Suprapubic skin (tissue), 4 donors: ENCODE measurements at regions not wholly inside any gene's neighbourhood (a gene's known extent, or its start where the extent isn't known, plus 50 kb on each side); places are given as distances from the start of the nearest gene placed in this dataset.

ENCODE experiments used
- DNase-seq, 2 donors: peaks; one replicate each; pipeline ENCODE4 v3.0.0-alpha.2; 2019; ENCODE audit warnings: low spot score in 2 of 2
- H3K27ac ChIP-seq: fragments of 200-600 bp; sonication (generic); one replicate; pipeline ENCODE4 v1.5.1; 2019
- H3K27me3 ChIP-seq: fragments of 200-600 bp; sonication (generic); one replicate; pipeline ENCODE4 v1.5.1; 2019
- H3K36me3 ChIP-seq: fragments of 200-600 bp; sonication (generic); one replicate; pipeline ENCODE4 v1.5.1; 2019
- H3K4me1 ChIP-seq: fragments of 200-600 bp; sonication (generic); one replicate; pipeline ENCODE4 v1.5.1; 2019
- H3K4me3 ChIP-seq: fragments of 200-600 bp; sonication (generic); one replicate; pipeline ENCODE4 v1.5.1; 2019; ENCODE audit warnings: mild to moderate bottlenecking
- H3K9me3 ChIP-seq: fragments of 200-600 bp; sonication (generic); one replicate; pipeline ENCODE4 v1.5.1; 2019
- CTCF ChIP-seq, 2 donors: fragments of 200-600 bp in 1 of 2; fragments of 450-650 bp in 1 of 2; sonication (generic) in 1 of 2; IDR thresholded peaks; one replicate each; pipeline ENCODE4 v1.5.1; 2016 to 2019; ENCODE audit warnings: antibody characterized with exemption in 2 of 2, mild to moderate bottlenecking in 1 of 2, moderate library complexity in 1 of 2
- EP300 ChIP-seq: sonication (generic); formaldehyde crosslinking; IDR thresholded peaks from one replicate; pipeline ENCODE4 v1.6.1; 2017; ENCODE audit warnings: antibody characterized with exemption
- POLR2A ChIP-seq, 2 donors: fragments of 450-650 bp; IDR thresholded peaks; one replicate each; pipeline ENCODE4 v1.6.1; 2017; ENCODE audit warnings: antibody characterized with exemption in 2 of 2, mild to moderate bottlenecking in 2 of 2, moderate library complexity in 2 of 2
- POLR2AphosphoS5 ChIP-seq, 3 donors: sonication (generic); formaldehyde crosslinking; IDR thresholded peaks; one replicate each; pipeline ENCODE4 v1.6.1; 2017; ENCODE audit warnings: antibody characterized with exemption in 3 of 3
- WGBS: methylation state at CpG from one replicate; pipeline ENCODE4 v1.1.5; 2018; 5-methylcytosine and 5-hydroxymethylcytosine counted together

- 84% methylated on average over 1 of the region's 1 CpG for WGBS
- DNase-seq, result no peak
- no peak overlapping the region for H3K4me3 ChIP-seq
- H3K27me3 ChIP-seq, result no peaks in the 10 kb centered on the region
- no peak overlapping the region for H3K27ac ChIP-seq
- no peak for TF ChIP-seq CTCF (IDR thresholded peaks at IDR 0.05)
- no peak for TF ChIP-seq POLR2A (IDR thresholded peaks at IDR 0.05)
- TF ChIP-seq EP300, result no peak
- no peak for TF ChIP-seq POLR2AphosphoS5 (IDR thresholded peaks at IDR 0.05)
- H3K9me3 ChIP-seq, result no peaks in the 10 kb centered on the region
- H3K4me1 ChIP-seq, result no peaks in the 10 kb centered on the region
- H3K36me3 ChIP-seq, result no peaks in the 10 kb centered on the region
Observed at GRCh38 chr9:80586786-80587330, 1015.1 kb downstream of the TLE4 start.

DNA sequence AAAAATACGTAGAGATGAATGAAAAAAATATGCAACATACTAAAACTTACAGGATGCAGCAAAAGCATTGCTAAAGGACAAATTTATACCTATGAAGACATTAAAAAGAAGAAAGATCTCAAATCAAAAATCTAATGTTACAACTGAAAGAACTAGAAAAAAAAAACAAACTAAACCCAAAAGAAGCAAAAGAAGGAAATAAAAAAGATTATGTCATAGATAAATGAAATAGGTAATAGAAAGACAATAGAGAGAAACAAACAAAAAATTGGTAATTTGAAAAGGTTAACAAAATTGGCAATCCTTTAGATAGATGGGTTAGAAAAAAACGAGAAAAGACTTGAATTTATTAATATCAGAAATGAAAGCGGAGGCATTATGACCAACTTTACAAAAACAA lies 1000.2 kb downstream of the TLE4 start:
- H3K27ac ChIP-seq, result no peak overlapping the region
- no peak overlapping the region for H3K4me3 ChIP-seq
- no peak for TF ChIP-seq POLR2A (IDR thresholded peaks at IDR 0.05)
- no peak for TF ChIP-seq CTCF (IDR thresholded peaks at IDR 0.05)
- no peak for TF ChIP-seq EP300
- DNase-seq, result no peak
- H3K27me3 ChIP-seq, result no peaks in the 10 kb centered on the region
- H3K9me3 ChIP-seq, result peaks cover 8% of the 10 kb centered on the region
- WGBS, result 85% methylated on average over 3 of the region's 3 CpGs
- no peaks in the 10 kb centered on the region for H3K4me1 ChIP-seq
- no peaks in the 10 kb centered on the region for H3K36me3 ChIP-seq

- no peak for TF ChIP-seq POLR2A (IDR thresholded peaks at IDR 0.05)
- no peaks in the 10 kb centered on the region for H3K36me3 ChIP-seq
- no peak for DNase-seq
- no peaks in the 10 kb centered on the region for H3K4me1 ChIP-seq
- peaks cover 4% of the 10 kb centered on the region for H3K9me3 ChIP-seq
- H3K27me3 ChIP-seq, result no peaks in the 10 kb centered on the region
- H3K4me3 ChIP-seq, result no peak overlapping the region
- 55% methylated on average over 1 of the region's 1 CpG for WGBS
- H3K27ac ChIP-seq, result no peak overlapping the region
Observed at GRCh38 chr9:80569236-80569635, 997.5 kb downstream of the TLE4 start.

DNA sequence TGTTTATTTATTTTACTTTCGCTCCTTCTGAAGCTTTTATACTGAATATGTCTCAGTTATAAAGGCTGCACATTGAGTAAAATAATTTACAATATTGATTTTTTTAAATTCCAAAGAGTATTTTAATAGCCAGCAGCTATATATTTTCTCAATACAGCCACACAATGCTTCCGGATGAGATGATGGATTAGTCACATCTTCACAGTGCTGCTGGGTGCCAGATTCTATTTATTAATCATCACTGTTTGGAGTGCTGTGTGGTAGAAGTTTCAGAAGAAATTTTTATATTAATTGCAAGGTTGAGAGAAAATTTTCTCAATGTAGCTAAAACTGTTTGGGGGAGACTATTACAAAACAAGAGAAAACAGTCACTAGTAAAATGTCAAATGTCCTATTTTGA lies 989.8 kb downstream of the TLE4 start:
- Histone ChIP-seq H3K9me3 (no peaks in the 10 kb centered on the region), H3K4me3 (no peak overlapping the region), H3K36me3 (no peaks in the 10 kb centered on the region), H3K4me1 (no peaks in the 10 kb centered on the region), H3K27ac (no peak overlapping the region), H3K27me3 (no peaks in the 10 kb centered on the region)
- 65% methylated on average over 2 of the region's 2 CpGs for WGBS
- TF ChIP-seq POLR2AphosphoS5 (IDR thresholded peaks at IDR 0.05), result no peak
- no peak for TF ChIP-seq POLR2A (IDR thresholded peaks at IDR 0.05)
- TF ChIP-seq EP300, result no peak
- TF ChIP-seq CTCF (IDR thresholded peaks at IDR 0.05), result no peak
- DNase-seq, result no peak

GRCh38 chr9:80560976-80561375 lies 989.2 kb downstream of the TLE4 start:
- Histone ChIP-seq H3K4me3 (no peak overlapping the region), H3K4me1 (no peaks in the 10 kb centered on the region), H3K27ac (no peak overlapping the region), H3K9me3 (no peaks in the 10 kb centered on the region), H3K27me3 (no peaks in the 10 kb centered on the region), H3K36me3 (no peaks in the 10 kb centered on the region)
- no peak for DNase-seq
- WGBS, result 91% methylated on average over 2 of the region's 2 CpGs
- no peak for TF ChIP-seq POLR2A (IDR thresholded peaks at IDR 0.05)
- no peak for TF ChIP-seq CTCF (IDR thresholded peaks at IDR 0.05)
- TF ChIP-seq EP300, result no peak
- TF ChIP-seq POLR2AphosphoS5 (IDR thresholded peaks at IDR 0.05), result no peak

DNA sequence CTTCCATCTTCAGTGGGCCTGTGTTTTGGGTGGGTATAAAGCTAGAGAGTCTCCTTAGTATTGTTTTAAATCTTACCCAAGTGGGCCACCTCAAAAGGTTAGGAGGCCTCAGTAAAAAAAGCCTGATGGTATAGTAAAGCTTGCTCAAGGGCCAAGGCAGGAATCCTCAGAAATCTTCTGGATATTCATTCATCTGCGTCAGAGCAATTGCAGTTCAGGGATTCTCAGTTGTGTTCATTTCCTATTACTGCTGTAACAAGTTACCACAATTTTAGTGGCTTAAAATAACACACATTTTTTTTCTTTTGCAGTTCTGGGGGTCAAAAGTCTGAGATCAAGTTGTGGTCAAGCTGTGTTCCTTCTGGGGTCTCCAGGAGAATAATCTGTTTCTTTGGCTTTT lies 985.5 kb downstream of the TLE4 start:
- Histone ChIP-seq H3K9me3 (no peaks in the 10 kb centered on the region), H3K36me3 (no peaks in the 10 kb centered on the region), H3K4me1 (no peaks in the 10 kb centered on the region), H3K27ac (no peak overlapping the region), H3K27me3 (no peaks in the 10 kb centered on the region), H3K4me3 (no peak overlapping the region)
- TF ChIP-seq POLR2AphosphoS5 (IDR thresholded peaks at IDR 0.05) (no peak), CTCF (IDR thresholded peaks at IDR 0.05) (no peak), POLR2A (IDR thresholded peaks at IDR 0.05) (no peak), EP300 (no peak)
- WGBS, result 87% methylated on average over 1 of the region's 1 CpG
- no peak for DNase-seq
